CD14-positive monocyte (primary cell): ENCODE measurements at regions not wholly inside any gene's neighbourhood (a gene's known extent, or its start where the extent isn't known, plus 50 kb on each side); places are given as distances from the start of the nearest gene placed in this dataset.
A peak's percentile ranks its signal among the peaks of the same experiment; 100 is the strongest.

ENCODE experiments used
- DNase-seq, 3 donors: peaks; one replicate each; pipeline ENCODE4 v3.0.0-alpha.2; 2011 to 2022
- H2AFZ ChIP-seq: 2 replicates; pipeline ENCODE4 v1.6.0; 2012; ENCODE audit warnings: mild to moderate bottlenecking, low read depth, low read length, inconsistent platforms; ENCODE audit not compliant: insufficient read depth, poor library complexity, severe bottlenecking
- H3K27ac ChIP-seq, 2 donors: 1 replicate in 1 of 2; 2 replicates in 1 of 2; pipeline ENCODE4 v1.5.1; 2012 to 2013; ENCODE audit warnings: low read length in 2 of 2, control low read depth in 1 of 2, inconsistent platforms in 1 of 2, low read depth in 1 of 2, mild to moderate bottlenecking in 1 of 2
- H3K27me3 ChIP-seq, 2 donors: one replicate each; pipeline versions ENCODE4 v1.6.0 to v1.6.1; 2011 to 2013; ENCODE audit warnings: low read length in 2 of 2; ENCODE audit not compliant: control insufficient read depth in 2 of 2, insufficient read depth in 2 of 2
- H3K36me3 ChIP-seq, 2 donors: replicated peaks in 1 of 2; 1 replicate in 1 of 2; 2 replicates in 1 of 2; pipeline versions ENCODE4 v1.5.1 to v1.6.1; 2012 to 2013; ENCODE audit warnings: low read length in 2 of 2, control low read depth in 1 of 2, inconsistent platforms in 1 of 2, mild to moderate bottlenecking in 1 of 2; ENCODE audit not compliant: insufficient read depth in 2 of 2, control insufficient read depth in 1 of 2
- H3K4me1 ChIP-seq, 2 donors: 1 replicate in 1 of 2; 2 replicates in 1 of 2; pipeline versions ENCODE4 v1.5.1 to v1.6.1; 2012 to 2013; ENCODE audit warnings: low read length in 2 of 2, control low read depth in 1 of 2, inconsistent platforms in 1 of 2, mild to moderate bottlenecking in 1 of 2, moderate library complexity in 1 of 2; ENCODE audit not compliant: insufficient read depth in 2 of 2, control insufficient read depth in 1 of 2
- H3K4me2 ChIP-seq: replicated peaks from 2 replicates; pipeline ENCODE3; 2012; ENCODE audit warnings: low read length, moderate library complexity, mild to moderate bottlenecking; ENCODE audit not compliant: poor library complexity, severe bottlenecking; ENCODE audit errors: extremely low read depth
- H3K4me3 ChIP-seq, 3 experiments: fragments of 200-600 bp in 1 of 3; sonication (generic) in 1 of 3; replicated peaks in 1 of 3; 1 replicate in 2 of 3; 2 replicates in 1 of 3; pipeline ENCODE4 v1.5.1; 2011 to 2013; ENCODE audit warnings: low read length in 3 of 3, mild to moderate bottlenecking in 3 of 3, control low read depth in 2 of 3, low read depth in 2 of 3, inconsistent platforms in 1 of 3, moderate library complexity in 1 of 3
- H3K79me2 ChIP-seq: 2 replicates; pipeline ENCODE4 v1.6.0; 2012; ENCODE audit warnings: mild to moderate bottlenecking, control low read depth, inconsistent platforms, low read length, moderate library complexity; ENCODE audit not compliant: insufficient read depth
- H3K9ac ChIP-seq: 2 replicates; pipeline ENCODE4 v1.6.0; 2017; ENCODE audit warnings: low read length, mild to moderate bottlenecking; ENCODE audit not compliant: insufficient read depth, poor library complexity, severe bottlenecking
- H3K9me3 ChIP-seq, 2 donors: replicated peaks in 1 of 2; 1 replicate in 1 of 2; 2 replicates in 1 of 2; pipeline versions ENCODE4 v1.5.1 to v1.6.1; 2012 to 2013; ENCODE audit warnings: low read length in 2 of 2, control low read depth in 1 of 2; ENCODE audit not compliant: control insufficient read depth in 1 of 2, insufficient read depth in 1 of 2
- H4K20me1 ChIP-seq: 2 replicates; pipeline ENCODE4 v1.6.0; 2012; ENCODE audit warnings: mild to moderate bottlenecking, low read length, control low read depth, moderate library complexity; ENCODE audit not compliant: insufficient read depth
- H3K27ac Mint-ChIP-seq, 7 donors: one replicate each; pipeline ENCODE4 v1.8.0; 2020; ENCODE audit warnings: mild to moderate bottlenecking in 7 of 7, mixed read lengths in 7 of 7, moderate library complexity in 6 of 7, inconsistent platforms in 2 of 7
- H3K27me3 Mint-ChIP-seq, 3 donors: one replicate each; pipeline ENCODE4 v1.8.0; 2021 to 2022; ENCODE audit warnings: low read depth in 3 of 3, mild to moderate bottlenecking in 3 of 3, mixed read lengths in 3 of 3, moderate library complexity in 3 of 3, inconsistent platforms in 1 of 3
- H3K36me3 Mint-ChIP-seq, 2 donors: one replicate each; pipeline ENCODE4 v1.8.0; 2020; ENCODE audit warnings: mixed read lengths in 2 of 2, inconsistent platforms in 1 of 2, mild to moderate bottlenecking in 1 of 2
- H3K4me1 Mint-ChIP-seq: one replicate; pipeline ENCODE4 v1.8.0; 2020; ENCODE audit warnings: mild to moderate bottlenecking, mixed read lengths
- H3K4me3 Mint-ChIP-seq, 2 donors: one replicate each; pipeline ENCODE4 v1.8.0; 2020; ENCODE audit warnings: mild to moderate bottlenecking in 2 of 2, mixed read lengths in 2 of 2, moderate library complexity in 1 of 2
- H3K9me3 Mint-ChIP-seq, 7 donors: one replicate each; pipeline ENCODE4 v1.8.0; 2020 to 2022; ENCODE audit warnings: mixed read lengths in 7 of 7, mild to moderate bottlenecking in 6 of 7, moderate library complexity in 6 of 7, inconsistent platforms in 2 of 7
- CTCF ChIP-seq: fragments of 200-600 bp; IDR thresholded peaks from one replicate; pipeline ENCODE4 v1.8.0; 2022; ENCODE audit warnings: antibody characterized with exemption, mild to moderate bottlenecking
- WGBS: methylation state at CpG from one replicate; pipeline ENCODE4 v1.1.5; 2013; ENCODE audit warnings: missing lambda C conversion rate; ENCODE audit not compliant: insufficient coverage; 5-methylcytosine and 5-hydroxymethylcytosine counted together
- intact Hi-C, 2 donors: fragments of 100-400 bp; cut with micrococcal nuclease; formaldehyde crosslinking; loops; one replicate each; pipeline versions ENCODE4 v1.15.0 to v1.15.1; 2023

GRCh38 chr6:144360401-144360800 lies 75.3 kb downstream of the UTRN start:
- DNase-seq = no peak
- H3K36me3 ChIP-seq = no peaks in the 10 kb centered on the region
- Mint-ChIP-seq H3K4me3 (no peak overlapping the region), H3K36me3 (peaks cover 3 to 5% of the 10 kb centered on the region in 2 donors), H3K27ac (no peak overlapping the region), H3K4me1 (peaks cover 54% of the 10 kb centered on the region), H3K9me3 (no peaks in the 10 kb centered on the region), H3K27me3 (no peaks in the 10 kb centered on the region)
- H3K27ac ChIP-seq = peak overlapping the region in 1 of 2 donors; percentile 26
- 93% methylated on average over 3 of the region's 4 CpGs for WGBS
- H4K20me1 ChIP-seq = peaks cover 73% of the 10 kb centered on the region
- no peak for TF ChIP-seq CTCF
- peaks cover 28 to 32% of the 10 kb centered on the region in 2 donors for H3K4me1 ChIP-seq
- peaks cover 100% of the 10 kb centered on the region for H3K79me2 ChIP-seq
- H3K4me3 ChIP-seq = no peak overlapping the region
- no peak overlapping the region for H3K9ac ChIP-seq
- H2AFZ ChIP-seq = no peak overlapping the region
- intact Hi-C loops = loop anchor here (5.0 to 10.0 kb wide), 4 partner anchors 37 to 76 kb away; partner anchors contain the start of gene UTRN (in 2 of the 2)
- H3K4me2 ChIP-seq = no peak overlapping the region
- no peaks in the 10 kb centered on the region for H3K9me3 ChIP-seq
- no peaks in the 10 kb centered on the region for H3K27me3 ChIP-seq

- no peak overlapping the region for H2AFZ ChIP-seq
- no peak for DNase-seq
- no CpG with 5 or more reads among the region's 1 CpG for WGBS
- H3K4me3 ChIP-seq = no peak overlapping the region
- Mint-ChIP-seq H3K27me3 (no peaks in the 10 kb centered on the region), H3K27ac (peak overlapping the region in 1 of 7 donors; percentile 65), H3K4me3 (no peak overlapping the region), H3K9me3 (no peaks in the 10 kb centered on the region), H3K36me3 (peaks cover 3 to 5% of the 10 kb centered on the region in 2 donors), H3K4me1 (peaks cover 59% of the 10 kb centered on the region)
- peaks cover 34 to 38% of the 10 kb centered on the region in 2 donors for H3K4me1 ChIP-seq
- peak overlapping the region in 1 of 2 donors; percentile 26 for H3K27ac ChIP-seq
- TF ChIP-seq CTCF = no peak
- H3K79me2 ChIP-seq = peaks cover 100% of the 10 kb centered on the region
- H4K20me1 ChIP-seq = peaks cover 77% of the 10 kb centered on the region
- no peaks in the 10 kb centered on the region for H3K9me3 ChIP-seq
- H3K27me3 ChIP-seq = no peaks in the 10 kb centered on the region
- no peak overlapping the region for H3K4me2 ChIP-seq
- intact Hi-C loops = loop anchor here (5.0 to 10.0 kb wide), 4 partner anchors 36 to 76 kb away; partner anchors contain the start of gene UTRN (in 2 of the 2)
- no peak overlapping the region for H3K9ac ChIP-seq
- no peaks in the 10 kb centered on the region for H3K36me3 ChIP-seq
Measured at GRCh38 chr6:144361016-144361415, 75.9 kb downstream of the UTRN start.
